IPS DF 6.9 (cell line): ENCODE measurements at regions not wholly inside any gene's neighbourhood (a gene's known extent, or its start where the extent isn't known, plus 50 kb on each side); places are given as distances from the start of the nearest gene placed in this dataset.

ENCODE experiments used
- DNase-seq: peaks from one replicate; pipeline ENCODE4 v3.0.0-alpha.2; 2013; ENCODE audit warnings: low read depth, low spot score
- H3K27ac ChIP-seq: one replicate; pipeline ENCODE4 v1.5.1; 2013; ENCODE audit warnings: low read length, control low read depth
- H3K27me3 ChIP-seq: 2 replicates; pipeline ENCODE4 v1.6.1; 2013; ENCODE audit warnings: mild to moderate bottlenecking, low read length; ENCODE audit not compliant: control insufficient read depth, insufficient read depth
- H3K36me3 ChIP-seq: 2 replicates; pipeline ENCODE4 v1.6.1; 2013; ENCODE audit warnings: low read length; ENCODE audit not compliant: control insufficient read depth, insufficient read depth
- H3K4me1 ChIP-seq: 2 replicates; pipeline ENCODE4 v1.6.1; 2013; ENCODE audit warnings: low read length; ENCODE audit not compliant: control insufficient read depth, insufficient read depth
- H3K4me3 ChIP-seq: 2 replicates; pipeline ENCODE4 v1.5.1; 2013; ENCODE audit warnings: mild to moderate bottlenecking, low read length
- H3K9me3 ChIP-seq: 2 replicates; pipeline ENCODE4 v1.6.1; 2013; ENCODE audit warnings: low read length, inconsistent platforms; ENCODE audit not compliant: control insufficient read depth, insufficient read depth
- WGBS: extraction: QIAGEN DNeasy Blood & Tissue Kit; methylation state at CpG from one replicate; pipeline ENCODE4 v1.1.7; 2013; ENCODE audit warnings: mixed read lengths, missing lambda C conversion rate; ENCODE audit not compliant: insufficient read length, insufficient coverage; 5-methylcytosine and 5-hydroxymethylcytosine counted together

GRCh38 chr21:23394458-23394857 lies 2212.8 kb downstream of the MRPL39 start:
- no CpG with 5 or more reads among the region's 2 CpGs for WGBS
- H3K9me3 ChIP-seq: no peaks in the 10 kb centered on the region; the same call in 1 of the 2 replicates
- H3K27ac ChIP-seq: no peak overlapping the region
- DNase-seq: no peak
- H3K4me3 ChIP-seq: no peak overlapping the region
- no peaks in the 10 kb centered on the region for H3K4me1 ChIP-seq
- H3K27me3 ChIP-seq: no peaks in the 10 kb centered on the region
- H3K36me3 ChIP-seq: no peaks in the 10 kb centered on the region

- H3K27me3 ChIP-seq: no peaks in the 10 kb centered on the region
- H3K9me3 ChIP-seq: no peaks in the 10 kb centered on the region
- no peaks in the 10 kb centered on the region for H3K4me1 ChIP-seq
- no peak overlapping the region; the same call in 1 of the 2 replicates for H3K4me3 ChIP-seq
- no peak overlapping the region for H3K27ac ChIP-seq
- WGBS: no CpG with 5 or more reads among the region's 4 CpGs
- H3K36me3 ChIP-seq: no peaks in the 10 kb centered on the region
- peak; percentile 31 for DNase-seq
These were observed 2222.6 kb downstream of the MRPL39 start for GRCh38 chr21:23384679-23385078.

DNA sequence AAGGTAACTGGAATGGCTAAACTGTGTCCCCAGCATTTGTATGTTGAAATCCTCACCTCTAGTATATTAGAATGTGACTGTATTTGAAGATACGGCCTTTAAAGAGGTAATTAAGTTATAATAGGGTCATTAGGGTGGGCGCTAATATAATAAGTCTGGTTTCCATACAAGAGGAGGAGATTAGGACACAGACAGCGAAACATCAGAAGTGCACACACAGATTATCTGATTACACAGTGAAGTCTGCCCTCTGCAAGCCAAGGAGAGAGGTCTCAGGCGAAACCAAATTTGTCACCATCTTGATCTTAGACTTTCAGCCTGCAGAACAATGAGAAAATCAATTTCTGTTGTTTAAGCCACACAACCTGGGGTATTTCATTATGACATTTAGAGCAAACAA lies 2233.1 kb downstream of the MRPL39 start:
- H3K9me3 ChIP-seq: no peaks in the 10 kb centered on the region
- DNase-seq: no peak
- H3K4me3 ChIP-seq: no peak overlapping the region
- H3K27ac ChIP-seq: no peak overlapping the region
- H3K4me1 ChIP-seq: no peaks in the 10 kb centered on the region
- no peaks in the 10 kb centered on the region for H3K36me3 ChIP-seq
- WGBS: no CpG with 5 or more reads among the region's 4 CpGs
- no peaks in the 10 kb centered on the region for H3K27me3 ChIP-seq

GRCh38 chr21:23356905-23357304 lies 2250.4 kb downstream of the MRPL39 start:
- Histone ChIP-seq H3K27ac (no peak overlapping the region), H3K4me1 (no peaks in the 10 kb centered on the region), H3K9me3 (peaks cover 2% of the 10 kb centered on the region; the same call in 1 of the 2 replicates), H3K4me3 (no peak overlapping the region), H3K27me3 (no peaks in the 10 kb centered on the region), H3K36me3 (no peaks in the 10 kb centered on the region)
- no peak for DNase-seq
- no CpG with 5 or more reads among the region's 1 CpG for WGBS

GRCh38 chr21:23316190-23316589 lies 2291.1 kb downstream of the MRPL39 start:
- H3K4me3 ChIP-seq: no peak overlapping the region
- no peaks in the 10 kb centered on the region for H3K9me3 ChIP-seq
- no peaks in the 10 kb centered on the region for H3K36me3 ChIP-seq
- no peaks in the 10 kb centered on the region for H3K4me1 ChIP-seq
- DNase-seq: no peak
- no peak overlapping the region for H3K27ac ChIP-seq
- H3K27me3 ChIP-seq: no peaks in the 10 kb centered on the region

DNA sequence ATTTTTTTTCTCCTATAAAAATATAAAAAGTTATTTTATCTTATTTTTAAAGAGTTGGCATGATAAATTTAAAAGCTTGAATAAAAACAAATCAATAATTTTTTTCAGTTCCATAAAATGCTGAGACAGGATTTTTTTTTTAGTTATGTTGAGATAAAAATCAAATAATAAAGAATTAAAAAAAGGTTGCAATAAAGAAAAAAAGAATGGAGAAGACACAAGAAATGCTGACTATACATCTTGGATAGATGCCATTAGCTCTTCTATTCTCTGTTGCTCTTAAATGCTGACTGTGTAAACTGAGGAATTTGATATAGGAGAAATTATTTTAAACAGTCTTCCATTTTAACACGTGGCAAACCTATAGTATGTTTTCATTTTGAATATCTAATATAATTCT lies 2298.5 kb downstream of the MRPL39 start:
- Histone ChIP-seq H3K27me3 (no peaks in the 10 kb centered on the region), H3K9me3 (no peaks in the 10 kb centered on the region), H3K4me3 (no peak overlapping the region), H3K27ac (no peak overlapping the region), H3K4me1 (no peaks in the 10 kb centered on the region), H3K36me3 (no peaks in the 10 kb centered on the region)
- no CpG with 5 or more reads among the region's 1 CpG for WGBS
- DNase-seq: no peak

DNA sequence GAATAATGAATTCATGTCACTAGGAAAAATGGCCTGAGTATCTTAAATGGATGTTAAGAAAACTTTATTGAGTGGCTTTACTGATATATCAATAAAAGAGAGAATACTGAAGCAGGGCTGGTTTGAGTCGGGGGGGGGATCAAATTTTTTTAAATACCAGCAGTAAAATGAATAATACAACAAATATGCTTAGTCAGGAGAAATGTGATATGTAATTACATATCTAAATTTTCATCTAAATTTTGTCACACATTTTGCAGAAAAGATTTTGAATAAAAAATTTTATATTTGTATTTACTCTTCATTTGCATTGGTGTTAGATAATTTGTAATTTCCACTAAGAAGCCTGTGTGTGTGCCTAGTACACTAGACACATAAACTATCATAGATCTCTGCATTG lies 2300.2 kb downstream of the MRPL39 start:
- no peak for DNase-seq
- Histone ChIP-seq H3K27me3 (no peaks in the 10 kb centered on the region), H3K27ac (no peak overlapping the region), H3K4me3 (no peak overlapping the region), H3K4me1 (no peaks in the 10 kb centered on the region), H3K36me3 (no peaks in the 10 kb centered on the region), H3K9me3 (no peaks in the 10 kb centered on the region)
- WGBS: no CpG with 5 or more reads among the region's 1 CpG

DNA sequence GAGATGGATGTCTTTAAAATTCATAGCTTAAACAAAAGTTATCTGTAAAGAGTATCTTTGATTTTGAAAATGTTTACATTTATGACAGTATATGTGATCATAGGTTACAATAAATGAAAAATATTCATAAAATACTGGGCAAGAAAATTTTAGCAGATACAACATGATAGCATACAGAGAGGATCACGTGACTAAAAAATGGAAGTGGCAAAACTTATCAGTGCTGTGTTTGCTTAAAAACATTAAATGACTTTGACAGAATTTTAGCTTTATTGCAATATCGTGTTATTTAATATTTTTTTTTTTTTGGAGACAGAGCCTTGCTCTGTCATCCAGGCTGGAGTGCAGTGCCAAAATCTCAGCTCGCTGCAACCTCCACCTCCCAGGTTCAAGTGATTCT lies 2294.1 kb downstream of the NCAM2 start:
- H3K27ac ChIP-seq: no peak overlapping the region
- no peak overlapping the region for H3K4me3 ChIP-seq
- H3K36me3 ChIP-seq: no peaks in the 10 kb centered on the region
- H3K4me1 ChIP-seq: no peaks in the 10 kb centered on the region
- no peak for DNase-seq
- WGBS: no CpG with 5 or more reads among the region's 3 CpGs
- no peaks in the 10 kb centered on the region for H3K27me3 ChIP-seq
- H3K9me3 ChIP-seq: no peaks in the 10 kb centered on the region

GRCh38 chr21:23281917-23282316 lies 2283.7 kb downstream of the NCAM2 start:
- Histone ChIP-seq H3K9me3 (no peaks in the 10 kb centered on the region), H3K27ac (no peak overlapping the region), H3K36me3 (no peaks in the 10 kb centered on the region), H3K4me3 (no peak overlapping the region), H3K27me3 (no peaks in the 10 kb centered on the region), H3K4me1 (no peaks in the 10 kb centered on the region)
- WGBS: no CpG with 5 or more reads among the region's 2 CpGs
- DNase-seq: no peak

DNA sequence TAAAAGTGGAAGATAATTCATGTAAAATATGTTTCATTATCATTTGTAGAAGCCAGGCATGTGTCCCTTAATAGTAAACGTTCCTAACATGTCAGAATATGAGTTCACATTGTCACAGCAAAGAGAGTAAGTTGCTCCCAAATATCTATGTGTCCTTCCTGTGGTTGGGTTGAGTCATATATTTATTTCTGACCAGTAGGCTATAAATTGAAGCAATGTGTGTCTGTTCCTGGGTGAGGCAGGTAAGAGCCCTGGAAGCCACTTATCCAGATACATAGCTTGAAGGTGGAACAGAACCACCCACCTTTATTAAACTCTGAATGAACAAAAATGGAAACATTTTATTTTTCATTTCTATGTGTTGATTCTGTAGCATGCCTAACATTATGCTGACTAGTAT lies 2251.6 kb downstream of the NCAM2 start:
- Histone ChIP-seq H3K4me1 (no peaks in the 10 kb centered on the region), H3K4me3 (no peak overlapping the region), H3K36me3 (no peaks in the 10 kb centered on the region), H3K27me3 (no peaks in the 10 kb centered on the region), H3K27ac (no peak overlapping the region), H3K9me3 (no peaks in the 10 kb centered on the region; the same call in 1 of the 2 replicates)
- no CpG with 5 or more reads among the region's 1 CpG for WGBS
- DNase-seq: no peak

DNA sequence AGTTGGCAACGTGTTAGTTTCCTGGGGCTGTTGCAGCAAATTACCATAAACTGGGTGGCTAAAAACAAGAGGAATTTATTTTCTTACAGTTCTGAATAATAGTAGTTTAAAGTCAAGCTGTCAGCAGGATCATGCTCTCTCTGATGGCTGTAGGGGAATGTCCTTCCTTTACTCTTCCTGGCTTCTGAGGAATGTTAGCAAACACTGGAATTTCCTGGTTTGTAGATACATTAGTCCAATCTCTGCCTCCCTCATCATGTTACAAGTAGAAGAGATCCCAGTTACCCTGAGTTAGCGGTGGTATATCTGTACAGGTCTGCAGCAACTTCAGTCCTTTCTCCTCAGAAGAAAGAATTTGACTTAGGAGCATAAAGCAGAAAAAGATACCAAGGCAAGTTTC lies 2249.1 kb downstream of the NCAM2 start:
- H3K27me3 ChIP-seq: no peaks in the 10 kb centered on the region
- no peak overlapping the region for H3K27ac ChIP-seq
- no peak for DNase-seq
- WGBS: no CpG with 5 or more reads among the region's 2 CpGs
- H3K9me3 ChIP-seq: no peaks in the 10 kb centered on the region; the same call in 1 of the 2 replicates
- H3K4me1 ChIP-seq: no peaks in the 10 kb centered on the region
- H3K36me3 ChIP-seq: no peaks in the 10 kb centered on the region
- no peak overlapping the region for H3K4me3 ChIP-seq
